Fibroblast of villous mesenchyme (primary cell): ENCODE measurements at regions not wholly inside any gene's neighbourhood (a gene's known extent, or its start where the extent isn't known, plus 50 kb on each side); places are given as distances from the start of the nearest gene placed in this dataset.

Source experiments
- DNase-seq: peaks from one replicate; pipeline ENCODE4 v3.0.0-alpha.2; 2010; ENCODE audit warnings: low read depth
- H3K4me3 ChIP-seq: 2 replicates; pipeline ENCODE4 v1.5.1; 2011; ENCODE audit warnings: low read depth, mild to moderate bottlenecking, low read length
- CTCF ChIP-seq: IDR thresholded peaks from 2 replicates; pipeline ENCODE4 v1.5.1; 2012; ENCODE audit warnings: low read depth, mild to moderate bottlenecking, low read length; ENCODE audit not compliant: insufficient read depth

GRCh38 chr6:167583412-167583811 is 243.3 kb upstream of the AFDN start:
- TF ChIP-seq CTCF: no peak
- no peak for DNase-seq

GRCh38 chr6:167588181-167588919 is 238.4 kb upstream of the AFDN start:
- no peak for DNase-seq
- TF ChIP-seq CTCF: no peak
- H3K4me3 ChIP-seq: no peak overlapping the region

More at GRCh38 chr6:167583412-167583811, 243.3 kb upstream of the AFDN start:
- H3K4me3 ChIP-seq: no peak overlapping the region

- TF ChIP-seq CTCF: no peak
- H3K4me3 ChIP-seq: no peak overlapping the region
- DNase-seq: no peak
Observed at GRCh38 chr6:167588920-167589614, 237.6 kb upstream of the AFDN start.

GRCh38 chr6:167589615-167589940 is 237.1 kb upstream of the AFDN start:
- no peak for DNase-seq
- no peak for TF ChIP-seq CTCF
- no peak overlapping the region for H3K4me3 ChIP-seq

GRCh38 chr6:167590193-167590592 is 236.5 kb upstream of the AFDN start:
- TF ChIP-seq CTCF: no peak
- no peak for DNase-seq
- H3K4me3 ChIP-seq: no peak overlapping the region
